ENCODE measurements at regions not wholly inside any gene's neighbourhood (a gene's known extent, or its start where the extent isn't known, plus 50 kb on each side); places are given as distances from the start of the nearest gene placed in this dataset.
A peak's percentile ranks its signal among the peaks of the same experiment; 100 is the strongest.
"Not testable (repeated sequence)": the region's sequence is repeated elsewhere in the genome, so short reads cannot be mapped to it uniquely, and the experiment has no call there.

DNA sequence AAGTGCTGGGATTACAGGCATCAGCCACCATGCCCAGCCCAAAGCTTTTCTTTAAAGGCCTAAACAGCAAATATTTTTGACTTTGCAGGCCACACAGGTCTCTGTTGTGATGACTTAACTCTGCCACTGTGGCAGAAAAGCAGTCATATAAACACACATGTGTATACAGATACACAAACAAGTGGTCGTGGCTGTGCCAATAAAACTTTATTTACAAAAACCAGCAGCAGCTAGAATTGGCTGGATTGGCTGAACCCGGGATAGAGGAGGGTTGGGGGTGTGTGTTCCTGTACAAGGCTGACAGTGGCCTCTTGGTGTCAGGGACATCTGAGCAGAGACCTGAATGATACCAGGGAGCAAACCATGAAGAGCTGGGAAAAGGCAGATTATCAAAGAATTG, 95.6 kb downstream of the NCOR2 start:
- no peak for DNase-seq (ENCODE audit: low read depth)
- Histone ChIP-seq H3K36me3 (ENCODE audit: control insufficient read depth, insufficient read depth, low read length) (peaks cover 13% of the 10 kb centered on the region), H3K27me3 (ENCODE audit: control insufficient read depth, insufficient read depth, low read length) (no peaks in the 10 kb centered on the region), H3K4me3 (ENCODE audit: low read depth, low read length) (no peak overlapping the region)
- TF ChIP-seq CTCF (IDR thresholded peaks at IDR 0.05; ENCODE audit: insufficient read depth, low read length, poor library complexity, severe bottlenecking): no peak

DNA sequence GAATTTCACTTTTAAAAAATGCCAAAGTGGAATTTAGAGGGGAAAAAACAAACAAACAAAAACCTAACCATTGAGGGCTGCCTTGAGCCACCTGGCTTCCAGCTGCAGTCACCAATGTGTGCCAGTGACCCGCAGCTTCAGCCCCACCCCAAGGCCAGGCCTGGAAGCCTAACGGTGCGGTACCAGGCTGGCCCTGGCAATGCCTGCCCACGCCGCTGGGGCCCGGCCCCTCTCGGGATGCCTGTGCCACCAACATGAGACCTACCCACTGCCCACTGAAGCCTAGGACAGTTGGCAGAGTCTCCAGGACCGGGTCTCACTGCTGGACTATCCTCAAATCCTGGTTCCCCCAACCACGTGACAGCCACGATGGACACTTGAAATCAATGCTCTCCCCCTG, 96.6 kb downstream of the NCOR2 start:
- H3K4me3 ChIP-seq (ENCODE audit: low read depth, low read length): no peak overlapping the region
- no peak for DNase-seq (ENCODE audit: low read depth)
- peaks cover 13% of the 10 kb centered on the region for H3K36me3 ChIP-seq (ENCODE audit: control insufficient read depth, insufficient read depth, low read length)
- TF ChIP-seq CTCF (IDR thresholded peaks at IDR 0.05; ENCODE audit: insufficient read depth, low read length, poor library complexity, severe bottlenecking): no peak
- H3K27me3 ChIP-seq (ENCODE audit: control insufficient read depth, insufficient read depth, low read length): no peaks in the 10 kb centered on the region

- DNase-seq (ENCODE audit: low read depth): no peak
- no peak for TF ChIP-seq CTCF (IDR thresholded peaks at IDR 0.05; ENCODE audit: insufficient read depth, low read length, poor library complexity, severe bottlenecking)
- H3K4me3 ChIP-seq (ENCODE audit: low read depth, low read length): no peak overlapping the region
- peaks cover 13% of the 10 kb centered on the region for H3K36me3 ChIP-seq (ENCODE audit: control insufficient read depth, insufficient read depth, low read length)
- H3K27me3 ChIP-seq (ENCODE audit: control insufficient read depth, insufficient read depth, low read length): no peaks in the 10 kb centered on the region
Observed at GRCh38 chr12:124470139-124470538, 97.3 kb downstream of the NCOR2 start.

DNA sequence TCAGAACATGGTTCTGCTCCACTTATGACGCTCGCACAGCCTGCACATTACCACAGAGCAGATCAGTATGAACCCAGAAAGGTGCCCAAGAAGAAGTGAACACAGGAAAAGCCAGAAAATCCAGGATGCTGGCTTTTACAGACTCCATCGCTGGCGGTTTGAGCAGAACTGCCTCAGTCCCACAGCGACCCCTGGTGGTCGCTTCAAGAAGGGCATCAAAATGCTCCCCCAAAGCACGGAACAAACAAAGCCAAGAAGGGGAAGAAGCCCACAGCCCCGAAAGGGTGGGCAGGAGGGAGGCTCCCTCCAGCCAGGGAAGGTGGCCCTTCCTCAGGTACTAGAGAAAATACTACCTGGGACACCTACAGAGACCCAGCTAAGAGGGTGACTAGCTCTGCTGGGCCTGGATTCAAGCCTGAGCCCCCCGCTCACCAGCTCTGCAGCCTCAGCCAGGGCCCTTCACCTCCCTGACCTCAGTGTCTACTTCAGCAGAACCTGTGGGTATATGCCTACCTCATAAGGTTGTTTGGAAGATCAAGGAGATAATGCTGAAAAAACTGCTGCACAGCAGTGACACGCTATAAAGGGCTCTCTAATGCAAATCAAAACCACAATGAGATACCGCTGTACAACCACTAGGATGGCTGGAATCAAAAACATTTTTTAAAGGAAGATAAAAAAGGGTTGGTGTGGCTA, 98.1 kb downstream of the NCOR2 start:
- no peak for DNase-seq (ENCODE audit: low read depth)
- no peaks in the 10 kb centered on the region for H3K27me3 ChIP-seq (ENCODE audit: control insufficient read depth, insufficient read depth, low read length)
- TF ChIP-seq CTCF (IDR thresholded peaks at IDR 0.05; ENCODE audit: insufficient read depth, low read length, poor library complexity, severe bottlenecking): peak; percentile 70
- H3K4me3 ChIP-seq (ENCODE audit: low read depth, low read length): no peak overlapping the region
- peaks cover 15% of the 10 kb centered on the region for H3K36me3 ChIP-seq (ENCODE audit: control insufficient read depth, insufficient read depth, low read length)

GRCh38 chr12:124467549-124467948, 99.9 kb downstream of the NCOR2 start:
- H3K27me3 ChIP-seq (ENCODE audit: control insufficient read depth, insufficient read depth, low read length); H3K4me3 ChIP-seq (ENCODE audit: low read depth, low read length); DNase-seq (ENCODE audit: low read depth): not testable (repeated sequence)
- peaks cover 16% of the 10 kb centered on the region for H3K36me3 ChIP-seq (ENCODE audit: control insufficient read depth, insufficient read depth, low read length)

- Histone ChIP-seq H3K4me3 (ENCODE audit: low read depth, low read length) (no peak overlapping the region), H3K27me3 (ENCODE audit: control insufficient read depth, insufficient read depth, low read length) (no peaks in the 10 kb centered on the region), H3K36me3 (ENCODE audit: control insufficient read depth, insufficient read depth, low read length) (peaks cover 15% of the 10 kb centered on the region)
- TF ChIP-seq CTCF (IDR thresholded peaks at IDR 0.05; ENCODE audit: insufficient read depth, low read length, poor library complexity, severe bottlenecking): no peak
- no peak for DNase-seq (ENCODE audit: low read depth)
Observed at GRCh38 chr12:124466216-124467128, 100.9 kb downstream of the NCOR2 start.

Measured in kidney epithelial cell (primary cell).